ENCODE measurements at regions not wholly inside any gene's neighbourhood (a gene's known extent, or its start where the extent isn't known, plus 50 kb on each side); places are given as distances from the start of the nearest gene placed in this dataset.

DNA sequence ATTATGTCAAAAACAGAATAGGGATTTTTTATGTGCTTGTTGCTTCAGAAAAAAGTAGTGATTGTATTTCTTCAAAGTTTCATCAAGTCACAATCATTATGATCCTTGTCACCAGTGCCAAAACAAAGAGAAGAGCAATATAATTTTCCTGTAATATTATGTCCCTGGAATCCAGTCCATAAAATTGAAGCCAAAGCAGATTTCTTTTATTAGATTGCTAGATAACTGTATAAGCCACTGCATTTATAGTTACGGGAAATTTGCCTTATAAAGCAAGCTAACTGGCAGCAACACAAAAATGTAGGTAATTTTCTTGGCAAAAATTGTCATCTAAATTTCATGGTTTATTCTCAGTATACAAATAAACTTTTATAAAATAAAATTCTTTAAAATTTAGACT lies 296.1 kb upstream of the ANKRD50 start:
- TF ChIP-seq CTCF (conservative IDR thresholded peaks at IDR 0.05 in 1 of 2, IDR thresholded peaks at IDR 0.05 in 1 of 2; ENCODE audit: low read depth in 1 of 2, low read length in 2 of 2) = no peak
- TF ChIP-seq EZH2 (IDR thresholded peaks at IDR 0.05; ENCODE audit: low read length, missing control alignments) = no peak

Data from fibroblast of lung (primary cell).